ENCODE measurements at regions not wholly inside any gene's neighbourhood (a gene's known extent, or its start where the extent isn't known, plus 50 kb on each side); places are given as distances from the start of the nearest gene placed in this dataset.
"Not testable (repeated sequence)": the region's sequence is repeated elsewhere in the genome, so short reads cannot be mapped to it uniquely, and the experiment has no call there.

DNA sequence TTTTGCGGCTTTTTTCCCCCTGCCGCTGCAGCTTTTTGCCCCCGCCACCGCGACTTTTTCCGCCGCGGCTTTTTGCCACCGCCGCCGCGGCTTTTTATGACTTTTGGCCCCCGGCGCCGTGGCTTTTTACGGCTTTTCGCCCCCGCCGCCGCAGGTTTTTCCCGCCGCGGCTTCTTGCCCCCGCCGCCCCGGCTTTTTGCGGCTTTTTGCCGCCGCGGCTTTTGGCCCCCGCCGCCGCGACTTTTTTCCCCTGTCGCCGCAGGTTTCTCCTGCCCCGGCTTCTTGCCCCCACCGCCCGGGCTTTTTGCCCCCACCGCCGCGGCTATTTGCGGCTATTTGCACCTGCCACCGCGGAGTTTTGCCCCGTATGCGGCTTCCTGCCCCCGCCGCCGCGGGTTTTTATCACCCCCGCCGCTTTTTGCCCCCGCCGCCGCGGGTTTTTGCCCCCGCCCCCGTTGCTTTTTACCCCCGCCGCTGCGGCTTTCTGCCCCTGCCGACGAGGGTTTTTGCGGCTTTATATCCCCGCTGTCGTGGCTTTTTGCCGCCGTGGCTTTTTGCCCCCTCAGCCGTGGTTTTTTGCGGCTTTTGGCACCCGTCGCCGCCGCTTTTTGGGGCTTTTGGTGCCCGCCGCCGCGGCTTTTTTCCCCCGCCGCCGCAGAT, 2750.9 kb downstream of the RPIA start:
- peak; percentile 20 for DNase-seq

DNA sequence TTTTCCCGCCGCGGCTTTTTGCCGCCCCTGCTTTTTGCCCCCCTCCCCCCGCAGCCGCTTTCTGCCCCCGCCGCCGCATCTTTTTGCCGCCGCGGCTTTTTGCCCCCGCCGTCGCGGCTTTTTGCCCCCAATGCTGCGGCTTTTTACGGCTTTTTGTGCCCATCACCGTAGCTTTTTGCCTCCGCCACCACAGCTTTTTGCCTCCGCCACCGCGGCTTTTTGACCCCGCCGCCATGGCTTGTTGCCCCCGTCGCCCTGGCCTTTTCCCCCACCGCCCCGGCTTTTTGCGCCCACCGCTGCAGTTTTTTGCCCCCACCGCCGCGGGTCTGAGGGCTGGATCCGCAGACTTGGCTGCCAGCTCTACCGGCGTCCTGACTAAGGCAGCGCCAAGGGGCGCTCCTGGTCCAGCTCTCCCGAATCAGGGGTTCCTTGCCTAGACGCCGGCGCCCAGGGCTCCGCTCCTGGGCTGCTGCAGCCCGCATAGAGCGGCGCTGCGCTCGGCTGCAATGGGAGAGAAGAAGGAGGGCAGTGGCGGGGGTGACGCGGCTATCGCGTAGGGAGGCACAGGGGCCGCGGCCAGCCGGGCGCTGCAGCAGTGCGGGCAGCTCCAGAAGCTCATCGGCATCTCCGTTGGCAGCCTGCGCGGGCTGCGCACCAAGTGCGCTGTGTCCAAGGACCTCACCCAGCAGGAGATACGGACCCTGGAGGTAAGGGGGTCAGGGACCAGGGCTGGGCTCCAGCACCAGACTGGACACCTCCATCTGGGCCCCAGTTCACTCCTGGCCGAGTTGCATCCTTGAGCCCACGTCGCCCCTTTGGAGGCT, 2751.6 kb downstream of the RPIA start:
- peak; percentile 25 for DNase-seq
- H2BK120ac ChIP-seq (ENCODE audit: low read depth, low read length, poor library complexity, severe bottlenecking); H4K5ac ChIP-seq (ENCODE audit: insufficient read length, low read depth, low read length); H3K27ac Mint-ChIP-seq; H3T11ph ChIP-seq (ENCODE audit: low read length); H3K79me1 ChIP-seq (ENCODE audit: insufficient read depth, low read depth, low read length, poor library complexity, severe bottlenecking); H3K4me1 ChIP-seq (ENCODE audit: insufficient read depth, low read length); H3K9me3 ChIP-seq (ENCODE audit: control insufficient read depth, low read depth, low read length); H3K23ac ChIP-seq (ENCODE audit: insufficient read length, low read depth, low read length); H4K20me1 ChIP-seq (ENCODE audit: control insufficient read depth, insufficient read depth, insufficient read length); H3K4ac ChIP-seq (ENCODE audit: low read depth, low read length); H2BK5ac ChIP-seq (ENCODE audit: insufficient read length, low read length); H3K27me3 ChIP-seq (ENCODE audit: insufficient read depth, low read length); H3K4me2 ChIP-seq (ENCODE audit: insufficient read depth, insufficient read length, low read length); H2AFZ ChIP-seq (ENCODE audit: low read length); H3K56ac ChIP-seq (ENCODE audit: insufficient read length, low read depth, low read length); H2BK15ac ChIP-seq (ENCODE audit: low read depth, low read length); H3K14ac ChIP-seq (ENCODE audit: insufficient read depth, low read length); H3K18ac ChIP-seq (ENCODE audit: insufficient read length, low read depth, low read length); H3K23me2 ChIP-seq (ENCODE audit: insufficient read length, low read depth, low read length, poor library complexity, severe bottlenecking); H3K4me3 Mint-ChIP-seq; H3K27me3 Mint-ChIP-seq (ENCODE audit: low read depth); H2BK12ac ChIP-seq (ENCODE audit: insufficient read length, low read depth, low read length); H3K27ac ChIP-seq (ENCODE audit: insufficient read length, low read depth, low read length); H2AK5ac ChIP-seq (ENCODE audit: insufficient read length, low read length); H4K8ac ChIP-seq (replicated peaks; ENCODE audit: insufficient read length, low read depth, low read length); H3K4me1 Mint-ChIP-seq; H3K79me2 ChIP-seq (ENCODE audit: insufficient read depth, low read length); H3K9ac ChIP-seq (ENCODE audit: extremely low read depth, insufficient read length, low read length); H4K91ac ChIP-seq (ENCODE audit: insufficient read length, low read depth, low read length); H2BK20ac ChIP-seq (ENCODE audit: low read depth, low read length, poor library complexity, severe bottlenecking): not testable (repeated sequence)
- Mint-ChIP-seq H3K9me3 (peaks cover 38 to 49% of the 10 kb centered on the region in 2 experiments), H3K36me3 (ENCODE audit: insufficient read depth in 1 of 3, low read depth in 3 of 3) (peaks cover 6 to 11% (median 10%) of the 10 kb centered on the region in 3 experiments)
- WGBS (ENCODE audit: extremely low coverage, insufficient read length, low lambda C conversion rate): no CpG with 5 or more reads among the region's 69 CpGs

More for the DNA sequence above, 2750.9 kb downstream of the RPIA start:
- Histone ChIP-seq H3K23ac (ENCODE audit: insufficient read length, low read depth, low read length) (no peak overlapping the region), H3K4me1 (ENCODE audit: insufficient read depth, low read length) (no peaks in the 10 kb centered on the region), H4K5ac (ENCODE audit: insufficient read length, low read depth, low read length) (no peak overlapping the region), H3K9me3 (ENCODE audit: control insufficient read depth, low read depth, low read length) (no peaks in the 10 kb centered on the region), H3K79me2 (ENCODE audit: insufficient read depth, low read length) (no peaks in the 10 kb centered on the region), H3K79me1 (ENCODE audit: insufficient read depth, low read depth, low read length, poor library complexity, severe bottlenecking) (no peaks in the 10 kb centered on the region), H3K56ac (ENCODE audit: insufficient read length, low read depth, low read length) (no peak overlapping the region), H3K4ac (ENCODE audit: low read depth, low read length) (no peak overlapping the region), H3K14ac (ENCODE audit: insufficient read depth, low read length) (no peak overlapping the region), H2BK15ac (ENCODE audit: low read depth, low read length) (no peak overlapping the region), H3K18ac (ENCODE audit: insufficient read length, low read depth, low read length) (no peak overlapping the region), H3K27ac (ENCODE audit: insufficient read length, low read depth, low read length) (no peak overlapping the region), H2BK20ac (ENCODE audit: low read depth, low read length, poor library complexity, severe bottlenecking) (no peak overlapping the region), H3K27me3 (ENCODE audit: insufficient read depth, low read length) (peaks cover 2% of the 10 kb centered on the region; the same call in 1 of the 2 replicates), H2BK120ac (ENCODE audit: low read depth, low read length, poor library complexity, severe bottlenecking) (no peak overlapping the region), H2AFZ (ENCODE audit: low read length) (no peak overlapping the region), H2AK5ac (ENCODE audit: insufficient read length, low read length) (no peak overlapping the region), H3K9ac (ENCODE audit: extremely low read depth, insufficient read length, low read length) (no peak overlapping the region), H2BK12ac (ENCODE audit: insufficient read length, low read depth, low read length) (no peak overlapping the region), H4K20me1 (ENCODE audit: control insufficient read depth, insufficient read depth, insufficient read length) (no peaks in the 10 kb centered on the region), H2BK5ac (ENCODE audit: insufficient read length, low read length) (no peak overlapping the region), H3T11ph (ENCODE audit: low read length) (no peak overlapping the region), H3K4me2 (ENCODE audit: insufficient read depth, insufficient read length, low read length) (no peak overlapping the region), H4K91ac (ENCODE audit: insufficient read length, low read depth, low read length) (no peak overlapping the region), H3K23me2 (ENCODE audit: insufficient read length, low read depth, low read length, poor library complexity, severe bottlenecking) (no peaks in the 10 kb centered on the region), H4K8ac (replicated peaks; ENCODE audit: insufficient read length, low read depth, low read length) (no peak overlapping the region)
- Mint-ChIP-seq H3K4me3 (no peak overlapping the region), H3K27me3 (ENCODE audit: low read depth) (peaks cover 2% of the 10 kb centered on the region), H3K4me1 (no peaks in the 10 kb centered on the region), H3K36me3 (ENCODE audit: insufficient read depth in 1 of 3, low read depth in 3 of 3) (peaks cover 6 to 11% (median 10%) of the 10 kb centered on the region in 3 experiments), H3K9me3 (peaks cover 38 to 50% of the 10 kb centered on the region in 2 experiments), H3K27ac (no peak overlapping the region)
- TF ChIP-seq, protein P1, sequence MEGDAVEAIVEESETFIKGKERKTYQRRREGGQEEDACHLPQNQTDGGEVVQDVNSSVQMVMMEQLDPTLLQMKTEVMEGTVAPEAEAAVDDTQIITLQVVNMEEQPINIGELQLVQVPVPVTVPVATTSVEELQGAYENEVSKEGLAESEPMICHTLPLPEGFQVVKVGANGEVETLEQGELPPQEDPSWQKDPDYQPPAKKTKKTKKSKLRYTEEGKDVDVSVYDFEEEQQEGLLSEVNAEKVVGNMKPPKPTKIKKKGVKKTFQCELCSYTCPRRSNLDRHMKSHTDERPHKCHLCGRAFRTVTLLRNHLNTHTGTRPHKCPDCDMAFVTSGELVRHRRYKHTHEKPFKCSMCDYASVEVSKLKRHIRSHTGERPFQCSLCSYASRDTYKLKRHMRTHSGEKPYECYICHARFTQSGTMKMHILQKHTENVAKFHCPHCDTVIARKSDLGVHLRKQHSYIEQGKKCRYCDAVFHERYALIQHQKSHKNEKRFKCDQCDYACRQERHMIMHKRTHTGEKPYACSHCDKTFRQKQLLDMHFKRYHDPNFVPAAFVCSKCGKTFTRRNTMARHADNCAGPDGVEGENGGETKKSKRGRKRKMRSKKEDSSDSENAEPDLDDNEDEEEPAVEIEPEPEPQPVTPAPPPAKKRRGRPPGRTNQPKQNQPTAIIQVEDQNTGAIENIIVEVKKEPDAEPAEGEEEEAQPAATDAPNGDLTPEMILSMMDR (conservative IDR thresholded peaks at IDR 0.05): no peak
- no CpG with 5 or more reads among the region's 82 CpGs for WGBS (ENCODE audit: extremely low coverage, insufficient read length, low lambda C conversion rate)
